HG03159 (cell line): ENCODE measurements at regions not wholly inside any gene's neighbourhood (a gene's known extent, or its start where the extent isn't known, plus 50 kb on each side); places are given as distances from the start of the nearest gene placed in this dataset.
"Not testable (repeated sequence)": the region's sequence is repeated elsewhere in the genome, so short reads cannot be mapped to it uniquely, and the experiment has no call there.

Experiments used
- ATAC-seq: cut with Tn5 transposase; IDR thresholded peaks from one replicate; pipeline ENCODE4 v1.9.1; 2021; ENCODE audit warnings: mild to moderate bottlenecking, moderate library complexity; ENCODE audit not compliant: unreplicated experiment

DNA sequence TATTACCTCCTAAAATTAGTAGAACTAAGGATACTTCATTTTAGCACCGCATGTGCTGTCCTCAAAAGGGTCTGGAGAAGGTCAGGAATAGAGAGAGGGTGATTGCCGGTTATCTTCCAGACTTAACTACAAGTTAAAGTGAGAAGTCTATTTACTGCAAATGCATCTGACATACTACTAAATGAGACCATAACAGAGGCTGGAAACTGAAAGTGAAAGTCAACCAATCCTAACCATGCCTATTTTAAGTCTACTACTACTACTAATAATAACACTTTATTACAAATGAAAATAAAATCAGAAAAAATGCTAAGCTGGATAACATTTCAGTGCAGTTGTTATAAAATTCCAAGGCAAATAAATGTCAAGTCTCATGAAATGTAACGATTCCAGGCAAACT lies 244.7 kb downstream of the KIF20B start:
- ATAC-seq = no peak

GRCh38 chr10:89949496-89949895 lies 248.1 kb downstream of the KIF20B start:
- ATAC-seq = no peak

DNA sequence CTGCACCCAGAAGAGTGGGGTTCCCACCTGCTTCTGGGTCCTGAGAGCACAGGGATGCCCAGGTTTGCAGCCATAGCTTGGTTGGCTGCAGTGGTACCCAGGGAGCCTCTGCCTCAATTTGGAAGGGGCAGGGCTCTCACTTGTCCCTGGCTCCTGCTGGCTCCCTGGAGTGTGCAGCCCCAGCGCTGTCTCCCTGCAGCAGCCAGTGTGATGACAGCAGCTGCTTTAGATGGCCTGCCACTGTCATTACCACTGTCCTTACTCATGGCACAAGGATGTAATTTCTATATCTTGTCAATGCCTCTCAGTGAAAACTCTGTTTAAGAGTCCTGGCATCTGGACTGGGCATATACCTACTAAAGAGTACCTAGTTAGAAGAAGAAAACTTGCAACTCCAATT lies 250.9 kb downstream of the KIF20B start:
- ATAC-seq = no peak

DNA sequence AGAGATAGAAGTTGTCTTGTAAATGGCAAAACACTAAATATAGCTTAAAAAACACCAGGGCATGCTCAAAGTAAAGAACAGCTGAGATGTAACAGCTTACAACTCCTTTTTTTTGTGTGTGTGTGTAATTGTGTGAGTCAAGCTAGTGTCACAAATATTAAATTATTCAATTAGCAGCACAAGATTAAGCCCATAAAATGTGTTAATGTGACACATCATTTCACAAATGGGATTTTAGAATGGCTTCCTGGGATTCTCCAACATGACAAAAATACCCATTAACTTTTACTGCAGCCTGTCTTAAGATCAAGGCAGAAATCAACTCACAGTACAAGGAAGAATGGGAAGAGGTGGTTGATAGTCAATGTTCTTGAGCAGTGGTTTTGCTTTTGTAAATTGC lies 251.4 kb downstream of the KIF20B start:
- no peak for ATAC-seq

GRCh38 chr10:89954061-89954460 lies 252.7 kb downstream of the KIF20B start:
- ATAC-seq = no peak

DNA sequence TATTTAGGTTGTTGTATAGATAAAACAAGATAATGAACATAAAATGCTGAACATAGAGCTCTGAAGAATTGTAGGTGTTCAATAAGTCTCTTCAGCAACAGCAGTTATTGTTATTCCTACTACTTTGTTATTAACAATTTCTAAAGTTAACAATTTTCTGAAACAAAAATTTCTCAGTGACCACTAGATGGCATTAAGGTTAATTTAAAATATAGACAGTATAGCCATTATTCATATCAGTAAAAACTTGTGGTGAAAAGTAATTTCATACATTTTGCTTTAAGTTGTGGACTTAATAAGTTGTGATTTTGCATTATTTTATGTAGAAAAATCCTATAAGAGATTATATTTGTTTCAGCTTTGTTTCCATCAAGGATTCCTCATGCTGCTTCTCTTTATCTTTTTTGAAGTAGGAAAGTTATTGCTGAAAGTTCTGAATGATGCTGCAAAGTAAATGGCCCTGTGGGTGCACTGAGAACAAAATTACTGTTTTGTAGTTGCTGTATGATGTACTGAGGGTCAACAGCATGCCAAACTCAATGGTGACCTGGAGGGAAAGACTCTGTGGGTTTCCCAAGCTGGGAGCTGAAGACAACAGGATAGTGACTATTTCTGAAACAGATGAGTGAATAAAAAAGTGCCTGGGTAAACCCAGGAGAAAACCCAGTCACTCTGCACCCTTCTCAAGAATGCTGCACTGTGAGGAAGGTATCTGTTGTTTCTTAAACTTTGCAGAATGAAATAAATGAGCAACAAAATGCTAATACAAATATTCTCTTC lies 253.6 kb downstream of the KIF20B start:
- ATAC-seq = no peak

GRCh38 chr10:89959433-89960110 lies 258.2 kb downstream of the KIF20B start:
- peak; percentile 61 for ATAC-seq

DNA sequence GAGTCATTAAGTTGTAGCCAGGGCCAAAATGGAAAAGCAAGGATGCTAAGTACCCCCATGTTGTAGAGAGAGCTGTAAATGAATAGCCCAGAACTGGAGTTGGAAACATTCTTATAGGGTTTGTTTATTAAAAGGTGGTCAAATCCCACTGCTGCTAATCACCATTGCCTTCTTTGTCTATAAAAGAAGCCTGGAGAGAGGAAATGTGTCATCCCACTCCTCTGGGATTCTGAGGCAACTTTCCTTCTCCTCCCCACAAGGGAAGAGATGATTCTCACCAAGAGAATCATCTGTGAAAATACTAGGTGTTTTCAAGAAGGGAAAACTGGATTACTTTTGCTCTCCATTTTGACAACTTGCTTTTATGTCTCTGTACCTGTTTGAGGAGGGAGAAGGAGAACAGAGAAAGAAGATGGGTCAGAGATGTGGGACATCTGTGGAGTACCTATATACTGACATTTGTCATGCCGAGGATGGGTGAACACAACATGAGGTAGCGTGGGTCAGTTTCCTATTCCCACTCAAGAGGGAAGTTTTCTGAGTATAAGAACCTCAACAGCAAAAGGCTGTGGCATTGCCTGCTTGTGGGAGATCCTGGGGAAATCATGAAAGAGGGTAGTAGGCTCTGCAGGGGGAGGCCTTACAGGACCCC lies 262.2 kb downstream of the KIF20B start:
- ATAC-seq = no peak

DNA sequence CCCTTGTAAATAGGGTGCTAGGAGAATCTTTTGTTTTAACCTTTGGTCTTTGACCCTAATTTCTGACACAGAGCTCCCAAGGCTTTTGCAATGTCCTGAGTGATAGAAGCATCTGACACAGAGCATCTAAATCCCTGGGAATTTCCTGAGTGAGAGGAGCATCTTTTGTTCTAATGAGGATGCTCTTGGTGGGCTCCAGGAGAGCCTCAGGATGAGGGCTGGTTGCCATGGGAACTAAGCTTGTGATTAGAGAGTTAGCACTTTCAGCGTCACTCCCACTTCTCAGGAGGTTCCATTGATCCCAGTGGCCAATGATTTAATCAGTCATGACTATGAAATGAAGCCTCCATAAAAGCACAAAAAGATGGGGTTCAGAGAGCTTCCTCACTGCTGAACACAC lies 264.8 kb downstream of the KIF20B start:
- no peak for ATAC-seq

GRCh38 chr10:89973326-89973725 lies 271.9 kb downstream of the KIF20B start:
- no peak for ATAC-seq

- no peak for ATAC-seq
These were observed 273.7 kb downstream of the KIF20B start for GRCh38 chr10:89975071-89975470.

DNA sequence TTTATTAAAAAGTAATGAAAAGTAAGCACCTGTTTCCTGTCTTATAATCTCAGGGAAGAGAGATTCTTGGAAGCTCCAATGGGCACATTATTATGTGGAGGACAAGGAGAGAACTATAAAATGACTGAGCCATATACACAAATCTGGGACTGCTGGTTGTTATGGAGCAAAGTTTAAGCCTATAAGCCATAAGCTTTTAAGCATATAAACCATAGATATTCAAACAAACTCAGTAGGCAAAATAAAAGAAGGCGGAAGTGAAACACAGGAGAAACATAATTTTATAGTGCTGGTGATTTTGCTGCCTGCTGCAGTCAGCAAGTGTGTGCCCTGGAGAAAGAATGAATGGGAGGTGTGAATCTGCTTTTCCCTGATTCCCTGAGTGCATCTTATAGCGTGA lies 274.4 kb downstream of the KIF20B start:
- ATAC-seq = no peak

DNA sequence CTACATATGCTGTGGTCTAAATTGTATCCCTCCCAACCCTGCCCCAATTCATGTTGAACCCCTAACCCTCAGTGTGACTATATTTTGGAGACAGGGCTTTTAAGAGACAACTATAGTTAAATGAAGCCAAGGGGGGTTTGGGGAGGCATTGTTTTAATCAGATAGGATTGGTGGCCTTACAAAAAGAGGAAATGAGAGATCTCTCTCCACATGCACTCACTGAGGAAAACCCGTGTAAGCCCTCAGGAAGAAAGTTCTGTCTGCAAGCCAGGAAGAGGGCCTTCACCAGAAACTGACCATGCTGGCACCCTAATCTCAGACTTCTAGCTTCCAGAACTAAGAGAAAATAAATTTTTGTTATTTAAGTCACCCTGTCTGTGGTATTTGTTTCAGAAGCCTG lies 276.7 kb downstream of the KIF20B start:
- no peak for ATAC-seq

DNA sequence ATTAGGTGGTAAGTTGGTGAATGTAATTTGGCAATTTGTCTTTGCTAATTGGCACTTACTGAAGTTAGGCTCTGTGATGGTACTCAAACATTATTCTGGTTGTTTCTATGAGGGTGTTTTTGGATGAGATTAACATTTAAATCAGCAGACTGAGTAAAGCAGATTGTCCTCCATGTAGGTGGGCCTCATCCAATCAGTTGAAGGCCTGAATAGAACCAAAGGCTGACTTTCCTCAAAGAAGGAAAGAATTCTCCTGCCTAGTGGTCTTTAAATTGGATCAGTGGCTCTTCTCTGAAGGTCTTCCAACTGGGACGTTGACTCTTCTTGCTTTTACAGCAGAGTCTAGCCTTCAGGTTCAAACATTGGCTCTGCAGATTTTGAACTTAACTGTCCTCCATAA lies 278.3 kb downstream of the KIF20B start:
- ATAC-seq = no peak

- ATAC-seq = no peak
These were observed 278.8 kb downstream of the KIF20B start for GRCh38 chr10:89980166-89980565.

DNA sequence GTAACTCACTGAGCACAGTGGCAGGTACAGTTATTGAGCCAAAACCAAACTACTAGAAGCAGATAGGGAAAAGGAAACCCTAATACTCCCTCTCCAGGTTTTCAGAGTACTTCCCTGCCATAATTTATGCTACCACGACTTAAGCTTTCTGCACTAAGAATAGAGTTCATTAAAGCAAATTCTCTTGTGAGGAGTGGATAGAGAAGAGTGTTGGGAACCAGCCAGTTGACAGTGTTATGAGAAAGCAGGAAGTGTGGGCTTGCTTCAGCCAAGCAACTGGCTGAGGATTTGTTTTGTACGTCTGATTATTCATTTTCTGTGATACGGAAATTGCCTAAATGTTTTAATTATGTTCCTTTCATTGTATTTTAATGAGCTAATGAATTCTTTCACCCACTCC lies 280.5 kb downstream of the KIF20B start:
- ATAC-seq = no peak

DNA sequence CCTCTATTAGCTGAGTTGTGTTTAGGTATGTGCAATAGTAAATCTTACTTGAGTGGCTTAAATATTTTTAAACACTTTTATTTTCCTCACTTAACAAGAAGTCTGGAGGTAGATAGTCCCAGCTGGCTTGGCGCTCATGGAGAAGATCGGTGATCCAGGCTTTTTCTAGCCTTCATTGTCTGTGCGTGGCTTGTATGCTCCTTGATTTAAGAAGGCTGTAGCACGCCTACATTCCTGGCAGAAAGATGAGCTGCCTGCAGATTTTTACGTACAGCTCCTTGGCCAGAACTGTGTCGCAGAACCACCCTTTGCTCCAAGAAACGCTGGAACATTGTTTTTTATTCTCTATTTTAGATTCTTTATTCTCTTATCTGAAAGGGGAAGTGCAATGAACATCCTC lies 284.1 kb downstream of the KIF20B start:
- no peak for ATAC-seq

DNA sequence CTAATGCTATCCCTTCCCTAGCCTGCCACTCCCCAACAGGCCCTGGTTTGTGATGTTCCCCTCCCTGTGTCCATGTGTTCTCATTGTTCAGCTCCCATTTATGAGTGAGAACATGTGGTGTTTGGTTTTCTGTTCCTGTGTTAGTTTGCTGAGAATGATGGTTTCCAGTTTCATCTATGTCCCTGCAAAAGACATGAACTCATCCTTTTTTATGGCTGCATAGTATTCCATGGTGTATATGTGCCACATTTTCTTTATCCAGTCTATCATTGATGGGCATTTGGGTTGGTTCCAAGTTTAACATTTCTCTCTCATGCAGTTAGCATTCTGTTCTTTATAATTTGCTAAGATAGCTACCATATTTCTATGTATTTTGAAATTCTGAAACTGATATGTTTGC lies 287.0 kb downstream of the KIF20B start:
- ATAC-seq = not testable (repeated sequence)

DNA sequence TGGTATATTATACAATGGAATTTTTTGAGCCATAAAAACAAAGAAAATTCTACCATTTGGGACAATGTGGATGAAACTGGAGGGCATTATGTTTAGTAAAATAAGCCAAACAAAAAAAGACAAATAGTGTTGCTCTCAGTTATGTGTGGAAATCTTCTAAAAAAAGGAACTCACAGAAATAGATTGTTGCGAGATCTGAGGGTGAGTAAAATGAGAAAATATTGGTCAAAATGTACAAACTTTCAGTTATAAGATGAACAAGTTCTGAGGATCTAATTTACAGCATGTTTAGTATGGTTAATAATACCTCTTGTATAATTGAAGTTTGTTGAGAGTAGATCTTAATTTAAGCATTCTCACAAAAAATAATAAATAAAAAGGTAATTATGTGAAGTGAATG lies 291.2 kb downstream of the KIF20B start:
- no peak for ATAC-seq

- no peak for ATAC-seq
These were observed 305.8 kb downstream of the KIF20B start for GRCh38 chr10:90007226-90007625.

DNA sequence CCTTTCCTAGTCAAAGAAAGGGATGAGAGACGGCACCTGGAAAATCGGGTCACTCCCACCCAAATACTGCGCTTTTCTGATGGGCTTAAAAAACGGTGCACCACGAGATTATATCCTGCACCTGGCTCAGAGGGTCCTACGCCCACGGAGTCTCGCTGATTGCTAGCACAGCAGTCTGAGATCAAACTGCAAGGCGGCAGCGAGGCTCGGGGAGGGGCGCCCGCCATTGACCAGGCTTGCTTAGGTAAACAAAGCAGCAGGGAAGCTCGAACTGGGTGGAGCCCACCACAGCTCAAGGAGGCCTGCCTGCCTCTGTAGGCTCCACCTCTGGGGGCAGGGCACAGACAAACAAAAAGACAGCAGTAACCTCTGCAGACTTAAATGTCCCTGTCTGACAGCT lies 309.9 kb downstream of the KIF20B start:
- ATAC-seq = not testable (repeated sequence)

DNA sequence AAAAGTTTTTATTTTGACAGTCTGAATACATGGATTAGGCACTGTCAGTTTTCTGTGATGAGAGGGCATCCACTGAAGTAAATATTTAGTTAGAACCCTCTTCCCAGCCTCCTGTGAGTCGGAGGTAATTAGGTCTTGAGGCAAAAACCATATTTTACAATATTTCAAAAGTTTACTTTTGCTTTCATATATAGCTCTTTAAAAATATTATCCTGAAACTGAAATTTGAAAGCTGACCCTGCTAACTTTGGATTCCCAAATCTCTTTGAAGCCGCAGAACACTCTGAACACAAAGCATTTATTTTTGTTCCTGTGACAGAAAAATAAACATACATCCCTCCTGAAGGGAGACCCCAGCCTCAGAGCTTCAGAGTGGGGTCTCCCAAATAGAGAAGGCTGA lies 317.4 kb downstream of the KIF20B start:
- no peak for ATAC-seq
